ENCODE measurements at regions not wholly inside any gene's neighbourhood (a gene's known extent, or its start where the extent isn't known, plus 50 kb on each side); places are given as distances from the start of the nearest gene placed in this dataset.

DNA sequence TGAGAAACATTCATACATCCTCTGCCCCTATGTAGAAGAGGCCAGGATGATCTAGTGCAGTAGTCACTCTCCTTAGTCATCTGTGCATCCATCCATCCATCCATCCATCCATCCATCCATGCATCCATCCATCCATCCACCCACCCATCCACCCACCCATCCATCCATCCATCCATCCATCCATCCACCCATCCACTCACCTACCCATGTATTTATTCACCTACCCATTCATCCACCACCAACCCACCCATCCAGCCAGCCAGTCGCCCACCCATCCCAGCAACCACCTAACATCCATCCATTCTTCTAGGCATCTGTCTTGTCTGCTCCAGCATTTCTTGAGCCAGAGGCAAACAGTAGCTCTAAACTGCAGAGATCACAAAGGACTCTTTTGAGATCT, 87.1 kb downstream of the MSX2 start:
- Histone ChIP-seq H3K9ac (ENCODE audit: low read length) (no peak overlapping the region), H3K18ac (ENCODE audit: low read length) (no peak overlapping the region), H3K27me3 (ENCODE audit: insufficient read depth, low read length) (no peaks in the 10 kb centered on the region), H3K79me2 (ENCODE audit: control insufficient read depth, insufficient read depth, low read length, poor library complexity) (no peaks in the 10 kb centered on the region), H3K4ac (ENCODE audit: low read depth, low read length) (no peak overlapping the region), H4K8ac (ENCODE audit: low read depth, low read length) (no peak overlapping the region), H3K4me3 (ENCODE audit: low read depth, low read length) (no peak overlapping the region), H3K36me3 (ENCODE audit: control insufficient read depth in 1 of 2, insufficient read depth in 2 of 2, low read length in 2 of 2) (no peaks in the 10 kb centered on the region), H2AFZ (ENCODE audit: insufficient read depth, low read length, poor library complexity) (no peak overlapping the region), H4K91ac (ENCODE audit: low read depth, low read length) (no peak overlapping the region), H3K14ac (ENCODE audit: low read length) (no peak overlapping the region), H4K12ac (ENCODE audit: low read depth, low read length) (no peak overlapping the region), H3K4me2 (ENCODE audit: low read length) (no peak overlapping the region), H3K79me1 (ENCODE audit: low read length) (no peaks in the 10 kb centered on the region), H2BK120ac (ENCODE audit: insufficient read depth, low read length, poor library complexity) (no peak overlapping the region), H3K4me1 (ENCODE audit: control insufficient read depth in 1 of 2, insufficient read depth in 2 of 2, low read length in 2 of 2) (no peaks in the 10 kb centered on the region), H3K23ac (ENCODE audit: low read length) (no peak overlapping the region), H2AK5ac (ENCODE audit: low read length) (no peak overlapping the region), H3K27ac (ENCODE audit: low read depth, low read length) (no peak overlapping the region), H3K9me3 (ENCODE audit: insufficient read depth, low read depth, low read length) (peaks cover 1% of the 10 kb centered on the region), H2BK12ac (ENCODE audit: low read length) (no peak overlapping the region), H2BK5ac (ENCODE audit: low read depth, low read length, poor library complexity) (no peak overlapping the region)
- no peak for DNase-seq
- WGBS (ENCODE audit: extremely low coverage, insufficient coverage, insufficient read length), result no CpG with 5 or more reads among the region's 1 CpG

DNA sequence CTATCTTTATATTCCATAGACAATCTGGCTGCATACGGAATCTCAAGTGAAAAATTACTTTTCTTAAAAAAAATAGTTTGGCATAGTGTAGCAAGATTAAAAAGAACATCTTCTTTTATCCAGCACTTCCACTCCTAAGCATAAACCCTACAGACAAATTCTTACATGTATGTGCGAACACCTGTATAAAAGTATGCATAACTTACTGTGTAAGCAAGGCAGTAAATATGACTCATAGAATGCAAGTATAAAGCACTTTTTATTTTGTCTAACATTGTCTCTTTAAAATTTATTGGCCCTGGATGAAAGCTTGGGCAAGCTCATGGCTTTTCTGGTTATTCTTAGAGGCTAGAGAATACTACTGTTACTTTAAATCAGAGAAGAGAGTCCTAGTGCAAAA, 86.4 kb downstream of the MSX2 start:
- no peaks in the 10 kb centered on the region for H3K27me3 ChIP-seq (ENCODE audit: insufficient read depth, low read length)
- no peak overlapping the region for H2AFZ ChIP-seq (ENCODE audit: insufficient read depth, low read length, poor library complexity)
- no peak overlapping the region for H4K91ac ChIP-seq (ENCODE audit: low read depth, low read length)
- H2BK120ac ChIP-seq (ENCODE audit: insufficient read depth, low read length, poor library complexity), result no peak overlapping the region
- no peak overlapping the region for H2BK12ac ChIP-seq (ENCODE audit: low read length)
- H3K14ac ChIP-seq (ENCODE audit: low read length), result no peak overlapping the region
- H3K18ac ChIP-seq (ENCODE audit: low read length), result no peak overlapping the region
- H3K4me2 ChIP-seq (ENCODE audit: low read length), result no peak overlapping the region
- peaks cover 1% of the 10 kb centered on the region for H3K9me3 ChIP-seq (ENCODE audit: insufficient read depth, low read depth, low read length)
- H2AK5ac ChIP-seq (ENCODE audit: low read length), result no peak overlapping the region
- no peak overlapping the region for H3K23ac ChIP-seq (ENCODE audit: low read length)
- H2BK5ac ChIP-seq (ENCODE audit: low read depth, low read length, poor library complexity), result no peak overlapping the region
- no peak overlapping the region for H3K4ac ChIP-seq (ENCODE audit: low read depth, low read length)
- H4K8ac ChIP-seq (ENCODE audit: low read depth, low read length), result no peak overlapping the region
- H3K27ac ChIP-seq (ENCODE audit: low read depth, low read length), result no peak overlapping the region
- no CpG with 5 or more reads among the region's 2 CpGs for WGBS (ENCODE audit: extremely low coverage, insufficient coverage, insufficient read length)
- no peak overlapping the region for H3K9ac ChIP-seq (ENCODE audit: low read length)
- DNase-seq, result no peak
- H3K79me2 ChIP-seq (ENCODE audit: control insufficient read depth, insufficient read depth, low read length, poor library complexity), result no peaks in the 10 kb centered on the region
- H4K12ac ChIP-seq (ENCODE audit: low read depth, low read length), result no peak overlapping the region
- no peak overlapping the region for H3K4me3 ChIP-seq (ENCODE audit: low read depth, low read length)
- H3K36me3 ChIP-seq (ENCODE audit: control insufficient read depth in 1 of 2, insufficient read depth in 2 of 2, low read length in 2 of 2), result no peaks in the 10 kb centered on the region
- H3K4me1 ChIP-seq (ENCODE audit: control insufficient read depth in 1 of 2, insufficient read depth in 2 of 2, low read length in 2 of 2), result no peaks in the 10 kb centered on the region
- H3K79me1 ChIP-seq (ENCODE audit: low read length), result no peaks in the 10 kb centered on the region

DNA sequence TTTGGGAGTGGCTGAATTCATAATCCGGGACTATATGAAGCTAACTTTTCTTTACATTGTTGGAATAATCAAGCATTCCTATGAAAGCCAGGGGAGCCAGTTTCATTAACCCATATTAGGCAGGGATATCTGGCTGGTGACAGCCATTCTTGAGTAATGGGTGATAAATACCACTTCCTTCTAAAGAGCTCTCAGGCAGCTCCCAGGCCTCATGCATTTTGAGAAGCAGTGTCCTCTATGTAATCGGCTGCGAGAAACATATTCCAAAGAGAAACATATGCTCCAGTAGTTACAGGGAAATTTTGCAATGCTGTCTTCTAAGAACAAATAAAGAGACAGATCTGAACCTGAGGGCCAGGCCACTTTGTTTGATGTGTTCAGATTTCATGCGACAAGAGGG, 83.1 kb downstream of the MSX2 start:
- H3K79me1 ChIP-seq (ENCODE audit: low read length), result no peaks in the 10 kb centered on the region
- H3K4me3 ChIP-seq (ENCODE audit: low read depth, low read length), result no peak overlapping the region
- no peak overlapping the region for H3K4me2 ChIP-seq (ENCODE audit: low read length)
- H4K12ac ChIP-seq (ENCODE audit: low read depth, low read length), result no peak overlapping the region
- H4K8ac ChIP-seq (ENCODE audit: low read depth, low read length), result no peak overlapping the region
- H3K23ac ChIP-seq (ENCODE audit: low read length), result no peak overlapping the region
- no peak for DNase-seq
- H3K27ac ChIP-seq (ENCODE audit: low read depth, low read length), result no peak overlapping the region
- no peak overlapping the region for H3K18ac ChIP-seq (ENCODE audit: low read length)
- no peak overlapping the region for H3K4ac ChIP-seq (ENCODE audit: low read depth, low read length)
- H2BK120ac ChIP-seq (ENCODE audit: insufficient read depth, low read length, poor library complexity), result no peak overlapping the region
- no peaks in the 10 kb centered on the region for H3K36me3 ChIP-seq (ENCODE audit: control insufficient read depth in 1 of 2, insufficient read depth in 2 of 2, low read length in 2 of 2)
- H3K79me2 ChIP-seq (ENCODE audit: control insufficient read depth, insufficient read depth, low read length, poor library complexity), result no peaks in the 10 kb centered on the region
- H2AK5ac ChIP-seq (ENCODE audit: low read length), result no peak overlapping the region
- no peaks in the 10 kb centered on the region for H3K27me3 ChIP-seq (ENCODE audit: insufficient read depth, low read length)
- no peaks in the 10 kb centered on the region for H3K4me1 ChIP-seq (ENCODE audit: control insufficient read depth in 1 of 2, insufficient read depth in 2 of 2, low read length in 2 of 2)
- H4K91ac ChIP-seq (ENCODE audit: low read depth, low read length), result no peak overlapping the region
- H2AFZ ChIP-seq (ENCODE audit: insufficient read depth, low read length, poor library complexity), result no peak overlapping the region
- H3K9ac ChIP-seq (ENCODE audit: low read length), result no peak overlapping the region
- H2BK12ac ChIP-seq (ENCODE audit: low read length), result no peak overlapping the region
- H2BK5ac ChIP-seq (ENCODE audit: low read depth, low read length, poor library complexity), result no peak overlapping the region
- no peak overlapping the region for H3K14ac ChIP-seq (ENCODE audit: low read length)
- H3K9me3 ChIP-seq (ENCODE audit: insufficient read depth, low read depth, low read length), result peaks cover 5% of the 10 kb centered on the region
- WGBS (ENCODE audit: extremely low coverage, insufficient coverage, insufficient read length), result no CpG with 5 or more reads among the region's 4 CpGs

DNA sequence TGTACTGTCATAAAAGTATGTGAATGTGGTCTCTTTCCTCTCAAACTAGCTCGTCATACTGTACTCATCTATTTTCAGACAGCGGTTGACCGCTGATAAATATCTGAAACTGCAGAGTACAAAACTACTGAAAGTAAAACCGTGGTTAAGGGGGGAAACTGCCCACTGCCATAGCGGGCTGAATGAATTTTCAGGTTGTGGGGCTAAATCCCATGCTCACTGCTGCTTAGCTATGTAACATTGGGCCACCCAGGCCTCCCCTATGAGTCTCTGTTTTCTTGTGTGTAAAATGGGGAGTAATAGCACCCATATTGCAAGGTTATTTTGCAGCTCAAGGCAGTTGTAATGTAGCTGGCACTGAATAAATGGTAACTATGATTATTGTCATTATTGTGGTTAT, 82.3 kb downstream of the MSX2 start:
- Histone ChIP-seq H4K91ac (ENCODE audit: low read depth, low read length) (no peak overlapping the region), H2BK120ac (ENCODE audit: insufficient read depth, low read length, poor library complexity) (no peak overlapping the region), H3K4ac (ENCODE audit: low read depth, low read length) (no peak overlapping the region), H3K9me3 (ENCODE audit: insufficient read depth, low read depth, low read length) (peaks cover 5% of the 10 kb centered on the region), H3K36me3 (ENCODE audit: control insufficient read depth in 1 of 2, insufficient read depth in 2 of 2, low read length in 2 of 2) (no peaks in the 10 kb centered on the region), H2AFZ (ENCODE audit: insufficient read depth, low read length, poor library complexity) (no peak overlapping the region), H3K18ac (ENCODE audit: low read length) (no peak overlapping the region), H3K79me1 (ENCODE audit: low read length) (no peaks in the 10 kb centered on the region), H3K14ac (ENCODE audit: low read length) (no peak overlapping the region), H3K4me1 (ENCODE audit: control insufficient read depth in 1 of 2, insufficient read depth in 2 of 2, low read length in 2 of 2) (no peaks in the 10 kb centered on the region), H4K12ac (ENCODE audit: low read depth, low read length) (no peak overlapping the region), H2AK5ac (ENCODE audit: low read length) (no peak overlapping the region), H3K27me3 (ENCODE audit: insufficient read depth, low read length) (no peaks in the 10 kb centered on the region), H3K4me3 (ENCODE audit: low read depth, low read length) (no peak overlapping the region), H3K27ac (ENCODE audit: low read depth, low read length) (no peak overlapping the region), H3K4me2 (ENCODE audit: low read length) (no peak overlapping the region), H2BK5ac (ENCODE audit: low read depth, low read length, poor library complexity) (no peak overlapping the region), H3K23ac (ENCODE audit: low read length) (no peak overlapping the region), H4K8ac (ENCODE audit: low read depth, low read length) (no peak overlapping the region), H2BK12ac (ENCODE audit: low read length) (no peak overlapping the region), H3K9ac (ENCODE audit: low read length) (peak overlapping the region; percentile 64), H3K79me2 (ENCODE audit: control insufficient read depth, insufficient read depth, low read length, poor library complexity) (no peaks in the 10 kb centered on the region)
- no peak for DNase-seq
- no CpG with 5 or more reads among the region's 5 CpGs for WGBS (ENCODE audit: extremely low coverage, insufficient coverage, insufficient read length)
